ELF-1 (cell line): ENCODE measurements at regions not wholly inside any gene's neighbourhood (a gene's known extent, or its start where the extent isn't known, plus 50 kb on each side); places are given as distances from the start of the nearest gene placed in this dataset.
"Not testable (repeated sequence)": the region's sequence is repeated elsewhere in the genome, so short reads cannot be mapped to it uniquely, and the experiment has no call there.

Experiments
- DNase-seq: peaks from one replicate; pipeline ENCODE4 v3.0.0-alpha.2; 2016; ENCODE audit warnings: low read depth, low spot score

DNA sequence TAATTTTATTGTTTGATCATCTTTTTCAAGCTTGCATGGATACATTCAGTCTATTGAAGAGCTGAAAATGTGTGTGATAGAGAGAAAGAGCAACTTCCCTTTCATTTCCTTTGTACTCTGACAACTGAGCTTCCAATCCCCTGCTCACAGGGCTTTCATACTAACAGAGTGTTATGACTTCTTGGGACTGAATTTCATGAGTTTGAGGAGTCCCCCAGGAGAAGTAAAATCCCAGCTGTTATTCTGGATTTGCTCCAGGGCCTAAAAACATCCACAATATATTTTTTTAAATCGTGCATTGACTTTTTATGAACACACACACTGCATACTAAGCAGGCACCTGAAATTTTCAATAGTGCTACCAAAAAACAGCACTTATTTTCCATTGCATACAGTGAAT lies 195.8 kb upstream of the CAND1 start:
- no peak for DNase-seq

GRCh38 chr12:67074072-67074471 lies 195.1 kb upstream of the CAND1 start:
- no peak for DNase-seq

- no peak for DNase-seq
Measured at GRCh38 chr12:67077617-67078016, 191.5 kb upstream of the CAND1 start.

- no peak for DNase-seq
Measured at GRCh38 chr12:67078957-67079356, 190.2 kb upstream of the CAND1 start.

DNA sequence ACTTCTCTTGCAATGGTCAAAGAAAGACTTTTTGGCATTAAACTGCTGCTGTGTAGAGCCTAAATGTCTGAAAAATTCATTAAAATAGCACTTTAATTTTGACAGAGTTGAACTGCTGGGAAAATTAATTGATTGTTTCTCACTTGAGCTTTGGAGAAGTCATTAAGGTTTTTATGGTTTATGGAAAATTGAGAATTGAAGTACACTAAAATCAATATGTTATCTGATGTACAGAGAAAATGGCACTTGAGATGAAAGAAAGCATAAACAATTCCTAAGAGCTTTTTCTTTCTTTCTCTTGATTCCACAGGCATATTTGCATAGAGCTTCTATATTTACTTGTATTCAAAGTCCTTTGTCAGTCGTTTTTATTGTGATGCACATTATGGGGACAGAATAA lies 188.5 kb upstream of the CAND1 start:
- no peak for DNase-seq

DNA sequence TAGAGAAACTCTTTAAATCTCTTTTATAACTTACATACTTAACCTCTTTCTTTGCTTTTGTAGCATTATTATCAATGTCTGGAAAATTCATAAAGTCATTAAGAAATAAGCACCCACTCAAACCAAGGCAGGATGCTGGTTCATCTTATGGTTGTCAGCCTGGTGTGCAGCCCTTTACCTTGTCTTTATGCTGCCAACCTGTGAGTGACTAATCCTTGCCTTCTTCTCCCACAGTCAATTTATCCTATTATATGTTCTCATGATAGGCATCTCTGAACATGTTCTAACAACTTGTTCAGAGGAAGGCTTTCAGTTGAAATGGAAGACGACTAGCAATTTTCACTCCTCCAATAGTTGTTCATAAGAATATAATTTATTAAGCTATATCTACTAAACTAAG lies 186.9 kb upstream of the CAND1 start:
- no peak for DNase-seq

DNA sequence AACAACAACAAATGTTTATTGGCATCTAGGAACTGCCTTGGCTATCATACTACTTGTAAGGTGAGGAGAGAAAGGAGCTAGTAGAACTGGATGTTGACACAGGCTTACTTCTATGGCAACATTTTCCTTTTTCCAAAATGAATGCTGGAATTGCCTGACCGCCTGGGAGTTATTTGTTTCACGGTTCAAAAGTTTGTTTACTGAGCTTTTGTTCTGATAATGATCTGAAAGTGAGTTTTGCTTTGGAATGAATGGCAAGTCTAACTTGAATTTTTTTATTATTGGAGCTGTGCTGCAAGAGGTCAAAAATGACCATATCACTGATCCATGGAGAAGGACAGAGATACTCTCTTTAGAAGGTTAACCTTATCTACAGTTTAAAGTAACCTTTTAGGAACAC lies 183.5 kb upstream of the CAND1 start:
- DNase-seq: no peak

DNA sequence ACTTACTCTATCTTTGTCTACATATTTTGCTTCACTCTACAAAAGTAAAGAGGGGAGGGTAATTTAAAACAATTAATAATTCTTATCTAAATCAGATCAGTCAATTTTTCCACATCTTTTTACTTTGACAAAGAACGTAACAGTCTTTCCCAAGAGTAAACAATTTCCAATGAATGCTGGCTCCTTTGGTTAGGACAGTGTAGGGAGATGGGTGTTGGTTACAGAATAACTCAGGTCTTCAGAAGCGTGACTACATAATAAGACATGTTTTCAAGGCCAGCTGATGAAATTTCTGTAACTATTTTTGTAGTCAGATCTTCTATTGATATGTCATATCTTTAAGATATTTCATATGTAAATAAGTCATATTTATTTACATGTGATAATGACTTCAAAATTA lies 183.0 kb upstream of the CAND1 start:
- no peak for DNase-seq

- no peak for DNase-seq
Measured at GRCh38 chr12:67088401-67089118, 180.6 kb upstream of the CAND1 start.

DNA sequence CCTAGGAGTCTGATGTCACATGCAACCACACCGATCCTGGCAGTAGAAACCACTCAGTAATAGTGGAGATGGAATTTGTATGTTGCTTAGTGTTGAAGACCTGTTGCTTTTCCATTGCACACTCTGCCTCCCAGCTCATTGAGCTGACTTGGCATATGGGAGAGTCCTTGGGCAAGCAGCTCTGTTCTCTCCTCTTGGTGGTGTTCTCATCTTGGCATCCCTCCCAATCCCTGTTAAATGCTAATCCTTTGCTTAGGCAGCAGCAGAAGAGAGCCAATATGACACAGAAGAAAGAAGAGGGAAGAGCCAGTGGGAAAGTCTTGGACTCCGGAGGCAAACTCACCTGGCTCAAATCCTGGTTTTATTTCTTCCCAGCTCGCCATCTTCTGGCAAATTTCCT lies 178.0 kb upstream of the CAND1 start:
- no peak for DNase-seq

- no peak for DNase-seq
Measured at GRCh38 chr12:67091678-67092077, 177.5 kb upstream of the CAND1 start.

DNA sequence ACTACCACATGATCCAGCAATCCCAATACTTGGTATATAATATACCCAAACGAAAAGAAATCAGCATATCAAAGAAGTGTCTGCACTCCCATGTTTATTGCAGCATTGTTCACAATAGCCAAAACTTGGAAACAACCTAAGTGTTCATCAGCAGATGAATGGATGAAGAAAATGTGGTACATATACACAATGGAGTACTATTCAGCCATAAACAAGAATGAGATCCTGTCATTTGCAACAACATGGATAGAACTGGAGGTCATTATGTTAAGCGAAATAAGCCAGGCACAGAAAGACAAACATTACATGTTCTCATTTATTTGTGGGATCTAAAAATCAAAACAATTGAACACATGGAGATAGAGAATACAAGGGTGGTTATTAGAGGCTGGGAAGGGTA lies 176.2 kb upstream of the CAND1 start:
- DNase-seq: not testable (repeated sequence)

DNA sequence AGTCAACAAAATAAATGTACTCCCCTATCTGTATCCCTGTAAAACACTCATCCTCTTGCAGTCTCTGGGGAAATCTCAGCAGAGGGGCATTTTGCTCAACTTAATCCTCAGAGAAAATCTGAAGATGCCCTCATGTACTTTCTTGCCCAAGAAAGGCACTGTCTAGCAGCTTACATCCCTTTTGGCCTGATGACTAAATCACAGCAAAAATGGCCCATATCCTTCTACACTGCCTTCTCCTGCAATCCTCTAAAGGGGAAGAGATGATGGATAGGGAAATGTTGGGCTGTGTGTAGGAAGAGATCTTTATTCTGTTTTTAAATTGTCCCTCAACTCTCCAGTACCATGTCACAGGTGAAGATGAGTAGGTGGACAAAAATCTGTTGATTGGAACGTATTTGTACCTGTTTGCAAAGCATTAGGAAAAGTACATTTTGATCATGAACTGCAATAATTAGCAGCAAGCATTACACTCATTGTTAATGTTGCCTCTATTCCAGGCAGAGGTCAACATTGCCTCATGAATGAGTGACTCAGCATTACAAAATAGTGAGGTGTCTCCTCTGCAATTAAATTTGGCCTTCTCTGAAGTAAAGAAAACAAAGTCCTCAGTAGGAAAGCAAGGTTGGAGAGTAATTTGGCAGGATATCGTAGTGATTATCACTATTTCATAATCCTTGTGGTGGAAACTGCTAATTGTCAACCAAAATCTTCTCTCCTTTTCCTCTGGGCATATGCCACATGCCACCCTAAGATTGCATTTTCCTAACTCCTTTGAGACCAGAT lies 172.4 kb upstream of the CAND1 start:
- DNase-seq: no peak

- DNase-seq: no peak
Measured at GRCh38 chr12:67099858-67100257, 169.3 kb upstream of the CAND1 start.

GRCh38 chr12:67103521-67103920 lies 165.6 kb upstream of the CAND1 start:
- no peak for DNase-seq

DNA sequence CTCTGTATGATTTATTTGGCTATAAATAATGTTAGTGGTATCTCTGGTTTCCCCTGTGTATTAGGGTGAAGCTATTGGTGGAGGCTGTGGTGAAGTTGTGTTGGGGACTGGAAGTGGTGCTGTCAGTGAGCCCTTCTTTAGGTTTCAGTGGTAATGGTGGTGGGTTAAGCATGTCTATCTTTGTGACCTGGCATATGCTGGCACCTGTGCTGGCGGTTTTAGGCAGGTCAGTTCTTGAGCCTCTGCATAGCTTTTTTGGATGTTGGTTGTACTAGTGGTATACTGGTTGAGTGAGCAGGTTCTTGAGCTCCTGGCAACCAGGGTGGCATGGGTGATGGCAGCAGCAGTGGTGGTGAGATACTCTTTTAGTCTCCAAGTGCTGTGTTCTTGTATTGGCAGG lies 161.9 kb upstream of the CAND1 start:
- DNase-seq: no peak

GRCh38 chr12:67107751-67108269 lies 161.3 kb upstream of the CAND1 start:
- no peak for DNase-seq

- not testable (repeated sequence) for DNase-seq
Measured at GRCh38 chr12:67110345-67110744, 158.8 kb upstream of the CAND1 start.

- DNase-seq: no peak
Measured at GRCh38 chr12:67111182-67111581, 158.0 kb upstream of the CAND1 start.

GRCh38 chr12:67112586-67112985 lies 156.6 kb upstream of the CAND1 start:
- no peak for DNase-seq

GRCh38 chr12:67116134-67116533 lies 153.0 kb upstream of the CAND1 start:
- no peak for DNase-seq

DNA sequence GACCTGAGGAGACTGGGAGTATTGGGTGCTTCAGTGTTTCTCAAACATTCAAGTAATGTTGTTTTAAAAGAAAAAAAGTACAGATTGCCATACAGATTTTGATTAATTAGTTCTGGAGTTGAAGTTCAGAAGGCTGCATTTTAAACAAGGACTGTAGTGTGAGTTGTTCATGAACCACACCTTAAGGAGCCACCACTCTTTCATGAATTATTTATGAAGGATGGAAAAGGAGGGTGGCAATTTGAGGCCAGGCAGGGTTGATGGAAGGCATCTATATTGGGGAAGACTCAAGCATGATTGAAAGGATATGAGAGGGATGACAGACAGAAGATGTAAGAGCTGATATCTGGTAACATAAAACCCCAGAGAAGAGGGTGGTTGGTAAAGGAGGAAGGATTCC lies 146.6 kb upstream of the CAND1 start:
- DNase-seq: no peak

- no peak for DNase-seq
Measured at GRCh38 chr12:67137256-67137655, 131.9 kb upstream of the CAND1 start.
